H1 (cell line): ENCODE measurements at regions not wholly inside any gene's neighbourhood (a gene's known extent, or its start where the extent isn't known, plus 50 kb on each side); places are given as distances from the start of the nearest gene placed in this dataset.

ENCODE experiments used
- CTCF ChIA-PET: fragments of 300-600 bp; sonication (Branson Sonifier 250); formaldehyde crosslinking; loops from one replicate; lab custom pipeline; 2021; ENCODE audit not compliant: partially characterized antibody; lab: Charles Lee
- POLR2A ChIA-PET: fragments of 300-600 bp; sonication (Branson Sonifier 250); formaldehyde crosslinking; loops from one replicate; lab custom pipeline; 2021; ENCODE audit warnings: inconsistent platforms; ENCODE audit not compliant: partially characterized antibody; lab: Charles Lee
- DNase-seq, 2 experiments: peaks; one replicate each; pipeline versions ENCODE4 v3.0.0 to v3.0.0-alpha.2; 2010 to 2022; ENCODE audit warnings: low spot score in 2 of 2, low read depth in 1 of 2, mixed read lengths in 1 of 2
- FAIRE-seq: peaks from 2 replicates; lab custom pipeline; 2011; peaks lifted over from hg19 to GRCh38; lab: Jason Lieb, UNC
- H2AFZ ChIP-seq: 2 replicates; pipeline ENCODE4 v1.8.1; 2012; ENCODE audit warnings: low read length, inconsistent platforms
- H2AK5ac ChIP-seq: 2 replicates; pipeline ENCODE4 v1.6.1; 2013; ENCODE audit warnings: low read depth, low read length
- H2BK120ac ChIP-seq: replicated peaks from 2 replicates; pipeline ENCODE3; 2013; ENCODE audit warnings: low read depth, low read length, inconsistent platforms
- H2BK12ac ChIP-seq: 2 replicates; pipeline ENCODE4 v1.6.1; 2013; ENCODE audit warnings: low read depth, low read length
- H2BK15ac ChIP-seq: 2 replicates; pipeline ENCODE4 v1.6.1; 2013; ENCODE audit warnings: low read length
- H2BK20ac ChIP-seq: 2 replicates; pipeline ENCODE4 v1.6.1; 2013; ENCODE audit warnings: low read length
- H2BK5ac ChIP-seq: 2 replicates; pipeline ENCODE4 v1.6.1; 2013; ENCODE audit warnings: low read depth, low read length
- H3K14ac ChIP-seq: 2 replicates; pipeline ENCODE4 v1.6.1; 2013; ENCODE audit warnings: inconsistent platforms; ENCODE audit not compliant: insufficient read length
- H3K18ac ChIP-seq: 2 replicates; pipeline ENCODE4 v1.6.1; 2013; ENCODE audit warnings: low read length; ENCODE audit errors: extremely low read depth
- H3K23ac ChIP-seq: 2 replicates; pipeline ENCODE4 v1.6.1; 2013; ENCODE audit warnings: inconsistent platforms; ENCODE audit not compliant: insufficient read length
- H3K23me2 ChIP-seq: 2 replicates; pipeline ENCODE4 v1.6.1; 2013; ENCODE audit warnings: low read depth, low read length
- H3K27ac ChIP-seq: 2 replicates; pipeline ENCODE4 v1.6.1; 2011; ENCODE audit warnings: low read depth, low read length, inconsistent platforms
- H3K27me3 ChIP-seq, 4 experiments: replicated peaks in 1 of 4; 1 replicate in 1 of 4; 2 replicates in 3 of 4; pipeline versions ENCODE4 v1.6.1 to v1.8.1; 2011 to 2013; ENCODE audit warnings: low read length in 3 of 4, mild to moderate bottlenecking in 3 of 4, inconsistent platforms in 2 of 4, mixed read lengths in 2 of 4, moderate library complexity in 1 of 4; ENCODE audit not compliant: control insufficient read depth in 3 of 4, insufficient read depth in 3 of 4; ENCODE audit errors: extremely low read depth in 1 of 4
- H3K36me3 ChIP-seq, 4 experiments: 2 replicates each; pipeline versions ENCODE4 v1.6.1 to v1.8.1; 2011 to 2013; ENCODE audit warnings: mild to moderate bottlenecking in 4 of 4, low read length in 3 of 4, moderate library complexity in 2 of 4, control low read depth in 1 of 4, inconsistent platforms in 1 of 4; ENCODE audit not compliant: insufficient read depth in 4 of 4, control insufficient read depth in 2 of 4
- H3K4ac ChIP-seq: replicated peaks from 2 replicates; pipeline ENCODE3; 2013; ENCODE audit warnings: low read length, low read depth, mixed read lengths, inconsistent platforms; ENCODE audit not compliant: insufficient read length
- H3K4me1 ChIP-seq, 4 experiments: replicated peaks in 1 of 4; 1 replicate in 1 of 4; 2 replicates in 3 of 4; pipeline versions ENCODE4 v1.6.1 to v1.8.1; 2011 to 2013; ENCODE audit warnings: low read length in 3 of 4, inconsistent platforms in 2 of 4, mixed read lengths in 1 of 4; ENCODE audit not compliant: insufficient read depth in 4 of 4, control insufficient read depth in 3 of 4
- H3K4me2 ChIP-seq, 2 experiments: 2 replicates each; pipeline versions ENCODE4 v1.6.1 to v1.8.1; 2011 to 2013; ENCODE audit warnings: low read depth in 2 of 2, low read length in 2 of 2, control low read depth in 1 of 2, inconsistent platforms in 1 of 2, mild to moderate bottlenecking in 1 of 2; ENCODE audit not compliant: insufficient read depth in 1 of 2
- H3K4me3 ChIP-seq, 4 experiments: fragments of 200-600, 300-600 bp in 1 of 4; sonication (generic), shearing (Covaris generic), sonication (Bioruptor Twin) in 1 of 4; 2 replicates each; pipeline versions ENCODE4 v1.5.1 to v1.8.1; 2011 to 2016; ENCODE audit warnings: low read length in 4 of 4, low read depth in 3 of 4, control low read depth in 2 of 4, inconsistent platforms in 2 of 4, mild to moderate bottlenecking in 2 of 4, mixed read lengths in 1 of 4, moderate library complexity in 1 of 4; ENCODE audit not compliant: insufficient read depth in 2 of 4; ENCODE audit errors: extremely low read depth in 1 of 4
- H3K56ac ChIP-seq: replicated peaks from 2 replicates; pipeline ENCODE3; 2013; ENCODE audit warnings: low read depth, mild to moderate bottlenecking, mixed read lengths, low read length, inconsistent platforms; ENCODE audit not compliant: insufficient read length
- H3K79me1 ChIP-seq: 2 replicates; pipeline ENCODE4 v1.6.1; 2013; ENCODE audit warnings: low read depth, low read length, control low read depth
- H3K79me2 ChIP-seq, 2 experiments: 2 replicates each; pipeline versions ENCODE4 v1.6.1 to v1.8.1; 2012 to 2013; ENCODE audit warnings: low read length in 2 of 2, mild to moderate bottlenecking in 2 of 2, inconsistent platforms in 1 of 2; ENCODE audit not compliant: insufficient read depth in 2 of 2, control insufficient read depth in 1 of 2
- H3K9ac ChIP-seq, 4 experiments: replicated peaks in 1 of 4; 1 replicate in 1 of 4; 2 replicates in 3 of 4; pipeline versions ENCODE4 v1.6.1 to v1.8.1; 2011 to 2013; ENCODE audit warnings: low read depth in 3 of 4, low read length in 3 of 4, control low read depth in 2 of 4, mild to moderate bottlenecking in 2 of 4, moderate library complexity in 2 of 4, inconsistent platforms in 1 of 4; ENCODE audit errors: extremely low read depth in 1 of 4
- H3K9me3 ChIP-seq, 2 experiments: 2 replicates each; pipeline versions ENCODE4 v1.6.1 to v1.8.1; 2012 to 2013; ENCODE audit warnings: mild to moderate bottlenecking in 2 of 2, moderate library complexity in 2 of 2, control low read depth in 1 of 2, inconsistent platforms in 1 of 2, low read depth in 1 of 2, low read length in 1 of 2, mixed read lengths in 1 of 2; ENCODE audit not compliant: insufficient read depth in 2 of 2
- H4K20me1 ChIP-seq, 2 experiments: replicated peaks in 1 of 2; 2 replicates each; pipeline versions ENCODE3 to v1.8.1; 2011 to 2013; ENCODE audit warnings: inconsistent platforms in 2 of 2, low read length in 2 of 2, mild to moderate bottlenecking in 1 of 2; ENCODE audit not compliant: insufficient read depth in 2 of 2, control insufficient read depth in 1 of 2
- H4K5ac ChIP-seq: 2 replicates; pipeline ENCODE4 v1.6.1; 2013; ENCODE audit warnings: low read length, low read depth, mixed read lengths, inconsistent platforms; ENCODE audit not compliant: insufficient read length
- H4K8ac ChIP-seq: 2 replicates; pipeline ENCODE4 v1.8.0; 2013; ENCODE audit warnings: mild to moderate bottlenecking, moderate library complexity, low read length, inconsistent platforms; ENCODE audit not compliant: insufficient read depth; ENCODE audit errors: extremely low read depth
- H4K91ac ChIP-seq: replicated peaks from 2 replicates; pipeline ENCODE3; 2013; ENCODE audit warnings: low read length, mixed read lengths, inconsistent platforms; ENCODE audit not compliant: insufficient read length
- CEBPB ChIP-seq: IDR thresholded peaks from 2 replicates; pipeline ENCODE4 v1.6.1; 2012; ENCODE audit warnings: low read depth, low read length
- POLR2AphosphoS5 ChIP-seq: IDR thresholded peaks from 2 replicates; pipeline ENCODE4 v1.6.1; 2011; ENCODE audit warnings: low read depth, low read length
- SAP30 ChIP-seq: fragments of 300-600 bp; sonication (generic); IDR thresholded peaks from 2 replicates; pipeline ENCODE4 v1.7.1; 2012; ENCODE audit warnings: low read length, moderate library complexity, mild to moderate bottlenecking, inconsistent platforms; ENCODE audit not compliant: insufficient read depth, insufficient replicate concordance
- SIRT6 ChIP-seq: IDR thresholded peaks from one replicate; pipeline ENCODE4 v1.7.1; 2012; ENCODE audit warnings: low read length, inconsistent platforms
- TBP ChIP-seq: IDR thresholded peaks from 2 replicates; pipeline ENCODE4 v1.6.1; 2011; ENCODE audit warnings: low read depth, low read length, improper control_type of control experiment

GRCh38 chr7:106348231-106348630 is 63.4 kb upstream of the NAMPT start:
- Histone ChIP-seq H3K4me3 (no peak overlapping the region), H2BK5ac (no peak overlapping the region), H4K5ac (no peak overlapping the region), H3K4ac (no peak overlapping the region), H3K23ac (no peak overlapping the region), H3K18ac (no peak overlapping the region), H3K56ac (no peak overlapping the region), H4K91ac (no peak overlapping the region), H4K8ac (no peak overlapping the region), H3K79me1 (no peaks in the 10 kb centered on the region), H3K27me3 (no peaks in the 10 kb centered on the region), H2BK12ac (no peak overlapping the region), H3K9me3 (peaks cover 0 to 3% of the 10 kb centered on the region in 2 experiments; a peak in 2 of 4 replicates), H3K27ac (no peak overlapping the region), H2BK120ac (no peak overlapping the region), H3K4me2 (no peak overlapping the region), H2AK5ac (no peak overlapping the region), H3K4me1 (no peaks in the 10 kb centered on the region), H3K23me2 (no peaks in the 10 kb centered on the region), H3K9ac (no peak overlapping the region), H3K14ac (no peak overlapping the region), H3K79me2 (no peaks in the 10 kb centered on the region), H3K36me3 (no peaks in the 10 kb centered on the region), H4K20me1 (no peaks in the 10 kb centered on the region), H2BK20ac (no peak overlapping the region), H2BK15ac (no peak overlapping the region), H2AFZ (no peak overlapping the region)
- ChIA-PET CTCF (no interaction called here), POLR2A (no interaction called here)
- FAIRE-seq (no peak), DNase-seq (no peak)
- TF ChIP-seq TBP (no peak), SAP30 (no peak), CEBPB (no peak), POLR2AphosphoS5 (no peak), SIRT6 (no peak)
